ENCODE measurements at regions not wholly inside any gene's neighbourhood (a gene's known extent, or its start where the extent isn't known, plus 50 kb on each side); places are given as distances from the start of the nearest gene placed in this dataset.

- TF ChIP-seq CTCF (optimal IDR thresholded peaks at IDR 0.05 in 1 of 3, IDR thresholded peaks at IDR 0.05 in 1 of 3, conservative IDR thresholded peaks at IDR 0.05 in 1 of 3; ENCODE audit: extremely low read depth in 1 of 3, insufficient read depth in 2 of 3, low read length in 3 of 3) (no peak), EZH2 (IDR thresholded peaks at IDR 0.05; ENCODE audit: low read length) (no peak)
Measured at GRCh38 chr10:121262774-121263430, 335.3 kb downstream of the FGFR2 start.
